Vagina (tissue), 2 donors: ENCODE measurements at regions not wholly inside any gene's neighbourhood (a gene's known extent, or its start where the extent isn't known, plus 50 kb on each side); places are given as distances from the start of the nearest gene placed in this dataset.

ENCODE experiments used
- CTCF ChIP-seq, 3 experiments: fragments of 450-650 bp in 2 of 3; fragments of 200-600 bp in 1 of 3; sonication (generic) in 1 of 3; IDR thresholded peaks; one replicate each; pipeline ENCODE4 v1.5.1; 2017 to 2019; ENCODE audit warnings: antibody characterized with exemption in 3 of 3, mild to moderate bottlenecking in 2 of 3, moderate library complexity in 2 of 3
- POLR2A ChIP-seq, 2 donors: fragments of 450-650 bp; IDR thresholded peaks; one replicate each; pipeline ENCODE4 v1.6.1; 2017; ENCODE audit warnings: antibody characterized with exemption in 2 of 2, mild to moderate bottlenecking in 2 of 2, moderate library complexity in 2 of 2
- POLR2AphosphoS5 ChIP-seq, 2 donors: sonication (generic); formaldehyde crosslinking; IDR thresholded peaks; one replicate each; pipeline ENCODE4 v1.9.0; 2017; ENCODE audit warnings: antibody characterized with exemption in 2 of 2, mild to moderate bottlenecking in 2 of 2, low read depth in 1 of 2; ENCODE audit not compliant: insufficient read depth in 1 of 2

DNA sequence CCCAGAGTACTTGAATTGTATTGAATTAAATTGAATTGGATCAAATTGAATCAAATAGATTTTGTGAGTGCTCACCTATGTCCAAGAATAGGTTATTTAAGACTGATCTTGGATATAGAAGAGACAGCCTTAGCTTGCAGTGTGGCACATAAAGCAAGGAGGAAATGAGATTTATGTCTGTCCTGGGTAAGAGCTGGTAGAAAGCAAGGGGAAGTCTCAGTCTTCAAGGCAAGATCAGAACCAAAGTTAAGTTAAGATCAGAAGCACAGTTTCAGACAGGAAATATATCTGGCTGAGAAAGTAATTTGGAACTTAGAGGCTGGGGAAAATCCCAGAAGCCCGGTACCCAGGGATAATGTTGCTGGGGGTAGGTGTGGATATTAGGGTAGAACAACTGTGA, 244.4 kb upstream of the ARPP21 start:
- TF ChIP-seq CTCF (IDR thresholded peaks at IDR 0.05) (no peak), POLR2A (IDR thresholded peaks at IDR 0.05) (no peak), POLR2AphosphoS5 (IDR thresholded peaks at IDR 0.05; ENCODE audit: insufficient read depth in 1 of 2, low read depth in 1 of 2) (no peak)
